GM19455 (cell line): ENCODE measurements at regions not wholly inside any gene's neighbourhood (a gene's known extent, or its start where the extent isn't known, plus 50 kb on each side); places are given as distances from the start of the nearest gene placed in this dataset.
A peak's percentile ranks its signal among the peaks of the same experiment; 100 is the strongest.
"Not testable (repeated sequence)": the region's sequence is repeated elsewhere in the genome, so short reads cannot be mapped to it uniquely, and the experiment has no call there.

Source experiments
- ATAC-seq: cut with Tn5 transposase; IDR thresholded peaks from one replicate; pipeline ENCODE4 v1.9.1; 2021; ENCODE audit not compliant: unreplicated experiment

DNA sequence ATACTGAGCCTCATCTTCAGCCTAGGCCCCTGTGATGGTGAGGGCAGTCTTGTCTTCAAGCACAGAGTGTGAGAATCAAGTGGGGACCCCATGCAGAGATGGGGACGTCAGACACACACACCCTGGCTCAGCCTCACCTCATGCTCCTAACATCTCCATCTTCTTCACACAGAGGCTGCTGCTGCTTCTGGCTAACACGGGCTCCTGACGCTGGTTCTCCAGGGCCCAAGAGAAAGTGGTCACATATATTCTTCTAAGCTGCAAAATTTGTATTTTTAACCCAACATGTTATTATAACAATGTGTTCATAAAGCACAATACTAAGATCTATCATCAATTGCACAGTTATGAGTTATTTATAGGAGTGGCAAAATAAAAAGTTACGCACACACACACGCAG lies 101.2 kb downstream of the VPREB1 start:
- no peak for ATAC-seq

DNA sequence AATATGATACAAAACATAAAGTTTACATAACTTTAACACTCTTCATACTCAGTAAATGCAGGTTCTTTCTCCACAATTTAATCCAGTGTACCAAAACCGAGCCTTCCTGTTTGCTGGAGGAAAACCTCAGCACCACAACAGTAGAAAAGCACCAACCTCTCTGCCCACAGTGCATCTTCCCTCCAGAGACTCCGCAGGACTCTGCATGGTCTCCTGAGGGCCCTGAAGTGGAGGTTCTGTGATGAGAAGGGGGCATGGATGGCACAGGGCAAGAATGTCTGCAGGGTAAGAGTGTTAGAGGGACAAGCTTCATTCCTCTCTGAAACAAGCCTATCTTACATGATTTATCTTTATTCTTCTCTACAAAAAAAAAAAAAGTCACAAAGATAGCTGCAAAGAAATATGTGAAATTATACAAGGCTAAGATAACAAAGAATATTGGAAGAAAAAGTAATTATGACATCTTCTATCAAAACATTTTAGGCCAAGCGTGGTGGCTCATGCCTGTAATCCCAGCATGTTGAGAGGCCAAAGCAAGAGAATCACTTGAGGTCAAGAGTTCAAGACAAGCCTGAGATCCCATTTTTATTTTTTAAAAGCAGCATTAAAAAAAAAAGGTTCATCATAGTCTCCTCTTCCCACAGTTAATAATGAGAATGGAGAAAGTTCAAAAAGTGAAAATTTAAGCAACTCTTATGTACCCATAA lies 102.0 kb downstream of the VPREB1 start:
- ATAC-seq: no peak

DNA sequence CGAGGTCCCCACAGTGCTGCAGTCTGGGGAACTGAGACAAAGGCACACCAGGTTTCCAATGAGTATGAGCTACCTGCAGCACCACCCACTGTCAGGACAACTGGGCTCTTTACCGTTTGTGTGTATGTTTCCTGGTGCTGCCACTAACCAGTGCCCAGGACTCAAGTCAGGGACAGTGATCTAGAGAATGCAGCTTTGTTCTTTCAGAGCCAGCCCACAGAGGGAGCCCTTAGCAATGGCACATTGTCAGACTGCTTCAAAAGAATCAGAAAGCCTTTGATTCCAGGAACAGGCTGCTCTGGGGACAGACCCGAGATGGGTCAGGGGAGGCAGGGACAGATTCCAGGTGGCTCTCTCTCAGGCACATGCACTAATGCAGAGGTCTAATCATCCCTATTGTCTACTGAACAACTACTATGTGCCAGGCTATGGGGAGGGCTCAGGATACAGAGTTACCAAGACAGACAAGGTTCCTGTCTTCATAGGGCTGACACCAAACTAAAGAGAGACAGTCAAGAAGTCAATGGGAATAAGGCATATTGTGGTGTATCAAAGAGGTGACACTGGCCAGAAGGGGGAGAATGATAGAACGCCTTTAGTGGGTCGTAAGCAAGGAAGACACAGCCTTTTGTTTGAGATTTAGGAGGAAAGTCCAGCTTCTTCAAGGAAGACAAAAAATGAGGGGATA lies 103.7 kb downstream of the VPREB1 start:
- no peak for ATAC-seq

DNA sequence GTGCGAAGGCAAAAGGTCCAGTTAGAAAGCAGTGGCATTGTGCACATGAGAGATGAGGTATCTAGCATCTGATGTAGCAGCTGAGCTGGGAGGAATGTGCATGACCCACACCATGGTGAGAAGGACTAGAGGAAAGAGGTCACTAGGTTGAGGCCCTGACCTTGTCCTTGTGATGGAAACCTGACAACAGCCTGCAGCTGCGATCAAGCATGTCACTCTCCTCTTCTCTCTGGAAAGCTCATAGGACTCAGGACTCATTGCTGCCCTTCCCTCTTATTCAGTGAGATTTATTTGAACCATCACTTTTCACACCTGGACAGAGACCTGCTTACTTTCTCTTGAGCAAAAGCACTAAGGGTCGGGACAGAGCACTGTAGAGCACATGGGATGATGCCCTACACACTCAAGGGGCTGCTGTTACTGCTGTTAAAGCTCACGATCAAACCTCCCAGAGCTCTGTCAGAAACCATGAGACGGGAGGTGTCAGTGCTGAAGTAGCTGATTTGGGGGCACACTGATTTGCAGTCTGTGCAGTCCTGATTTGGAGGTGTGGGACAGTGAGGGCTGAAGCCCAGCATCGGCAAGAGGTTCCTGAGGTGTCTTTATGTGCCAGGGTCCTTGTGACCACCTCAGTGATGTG lies 104.3 kb downstream of the VPREB1 start:
- ATAC-seq: no peak

DNA sequence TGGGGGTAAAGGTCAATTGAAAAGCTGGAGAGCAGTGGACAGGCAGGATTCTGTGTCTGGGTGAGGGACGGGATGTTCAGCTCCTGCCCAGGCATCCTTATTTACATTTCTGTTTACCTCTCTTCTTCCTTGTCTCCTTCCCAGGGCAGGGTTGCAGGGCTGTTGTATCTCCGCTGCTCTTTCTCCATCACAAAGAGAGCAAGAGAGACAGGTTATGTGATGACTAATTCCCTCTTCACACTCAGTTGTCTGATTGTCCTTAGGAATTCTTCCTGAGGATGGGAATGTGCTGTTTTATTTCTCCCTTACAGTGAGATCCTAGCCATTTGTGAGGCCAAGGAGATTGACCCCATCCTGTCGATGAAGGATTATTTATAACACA lies 104.9 kb downstream of the VPREB1 start:
- no peak for ATAC-seq

DNA sequence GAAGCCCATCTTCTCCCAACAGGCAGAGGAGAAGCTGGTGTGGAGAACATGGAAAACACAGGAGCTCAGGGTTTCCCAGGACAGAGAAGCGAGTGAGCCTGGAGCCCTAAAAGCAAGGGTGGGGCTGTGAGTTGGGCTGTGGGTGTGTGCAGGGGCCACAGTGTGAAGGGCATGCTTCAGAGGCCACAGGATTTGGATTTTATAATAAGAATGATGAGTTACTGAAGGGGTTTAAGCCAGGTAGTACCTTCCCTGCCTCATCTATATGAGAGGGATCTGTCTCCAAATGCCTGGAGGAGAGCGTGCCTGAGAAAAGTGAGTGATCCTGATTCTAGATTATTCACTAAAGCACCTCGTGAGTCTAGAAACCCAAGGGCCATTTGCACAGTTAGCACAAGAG lies 106.8 kb downstream of the VPREB1 start:
- no peak for ATAC-seq

DNA sequence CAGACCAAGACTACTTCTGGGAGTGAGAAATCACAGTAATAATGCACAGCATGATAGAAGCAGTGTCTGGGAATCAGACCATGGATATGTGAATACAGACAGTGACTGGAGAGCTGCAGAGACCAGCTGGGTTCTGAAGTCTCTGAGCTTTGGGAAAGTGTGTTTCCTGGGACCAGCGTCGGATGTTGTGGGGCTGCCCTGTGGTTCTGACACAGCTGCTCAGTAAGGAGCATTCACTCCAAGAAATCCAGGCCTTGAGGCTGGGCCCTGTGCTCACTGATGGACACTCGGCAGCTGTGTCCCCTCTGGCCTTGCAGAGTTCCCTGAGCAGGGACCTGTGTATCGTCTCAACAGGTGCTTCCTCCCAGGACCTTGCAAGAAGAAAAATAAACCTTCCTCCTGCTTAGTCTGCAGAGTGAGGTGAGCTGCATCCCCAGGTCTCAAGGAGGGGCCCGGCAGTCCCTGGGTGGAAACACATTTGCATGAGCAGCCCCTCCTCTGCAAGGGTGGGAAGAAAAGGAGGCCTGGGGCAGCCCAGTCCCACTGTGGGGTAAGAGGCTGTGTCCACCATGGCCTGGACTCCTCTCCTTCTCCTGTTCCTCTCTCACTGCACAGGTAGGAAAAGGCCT lies 107.9 kb downstream of the VPREB1 start:
- ATAC-seq: no peak

DNA sequence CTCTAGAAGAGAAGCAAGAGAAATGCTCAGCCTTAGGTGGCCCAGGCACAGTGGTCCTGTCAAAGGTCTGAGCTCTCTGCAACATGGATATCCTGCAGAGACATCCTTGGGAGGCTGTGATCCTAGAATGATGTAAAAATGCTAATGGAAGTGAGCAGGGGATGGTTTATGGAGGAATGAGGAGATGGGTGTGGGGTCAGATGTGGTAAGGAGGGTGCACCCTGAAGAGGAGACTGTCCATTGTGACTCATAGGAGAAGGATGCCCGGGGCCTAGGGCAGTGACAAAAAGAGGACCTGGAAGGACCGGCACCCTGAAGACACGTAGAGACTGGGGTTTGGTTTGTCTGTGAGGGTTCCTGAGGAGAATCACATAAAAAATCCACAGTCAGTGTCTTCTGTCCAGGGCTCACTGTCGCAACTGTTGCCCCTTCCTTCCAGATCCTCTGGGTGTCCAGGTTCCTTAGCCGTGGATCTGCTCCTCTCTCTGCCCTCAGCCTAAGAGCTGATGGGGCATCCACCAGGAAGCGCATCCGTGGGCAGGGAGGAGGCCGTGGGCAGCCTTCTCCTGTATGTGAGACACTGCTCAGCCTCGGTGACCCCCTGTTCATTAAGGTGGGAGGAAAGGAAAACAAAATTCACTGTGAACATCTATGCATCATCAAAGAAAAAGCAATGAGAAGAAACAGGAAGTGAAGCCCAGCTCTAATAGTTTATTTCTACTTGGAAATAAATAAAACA lies 110.7 kb downstream of the VPREB1 start:
- ATAC-seq: no peak

DNA sequence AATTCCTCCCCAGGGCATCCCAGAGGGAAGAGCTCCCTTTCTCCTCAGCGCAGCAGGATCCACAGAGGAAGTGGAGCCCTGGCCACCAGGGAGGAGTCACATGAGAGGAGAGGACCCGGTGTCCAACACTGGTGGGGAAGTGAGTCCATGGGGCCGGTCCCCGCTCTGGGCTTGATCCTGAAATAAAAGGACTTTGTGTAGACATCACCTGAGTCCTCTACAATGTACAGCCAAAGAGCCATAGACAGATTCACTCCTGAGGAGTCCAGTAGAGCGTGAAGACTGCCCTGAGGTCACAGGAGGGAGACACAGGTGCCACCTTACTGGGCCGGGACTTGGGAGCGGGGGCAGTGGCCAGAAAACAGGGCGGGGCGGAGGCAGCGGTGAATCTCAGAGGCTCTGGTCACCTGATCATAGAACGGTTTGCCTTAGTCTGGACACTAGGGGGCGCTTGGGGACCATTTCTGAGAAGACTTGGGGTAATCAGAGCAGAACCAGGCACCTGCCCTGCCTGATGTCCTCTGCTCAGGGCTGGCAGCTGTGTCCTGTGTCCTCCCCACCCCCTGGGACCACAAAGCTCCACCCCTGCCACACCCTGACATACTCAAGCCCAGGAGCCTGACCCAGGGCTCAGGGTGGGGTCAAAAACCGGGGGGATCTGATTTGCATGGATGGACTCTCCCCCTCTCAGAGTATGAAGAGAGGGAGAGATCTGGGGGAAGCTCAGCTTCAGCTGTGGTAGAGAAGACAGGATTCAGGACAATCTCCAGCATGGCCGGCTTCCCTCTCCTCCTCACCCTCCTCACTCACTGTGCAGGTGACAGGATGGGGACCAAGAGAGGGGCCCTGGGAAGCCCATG lies 112.7 kb downstream of the VPREB1 start:
- peak; percentile 80 for ATAC-seq

DNA sequence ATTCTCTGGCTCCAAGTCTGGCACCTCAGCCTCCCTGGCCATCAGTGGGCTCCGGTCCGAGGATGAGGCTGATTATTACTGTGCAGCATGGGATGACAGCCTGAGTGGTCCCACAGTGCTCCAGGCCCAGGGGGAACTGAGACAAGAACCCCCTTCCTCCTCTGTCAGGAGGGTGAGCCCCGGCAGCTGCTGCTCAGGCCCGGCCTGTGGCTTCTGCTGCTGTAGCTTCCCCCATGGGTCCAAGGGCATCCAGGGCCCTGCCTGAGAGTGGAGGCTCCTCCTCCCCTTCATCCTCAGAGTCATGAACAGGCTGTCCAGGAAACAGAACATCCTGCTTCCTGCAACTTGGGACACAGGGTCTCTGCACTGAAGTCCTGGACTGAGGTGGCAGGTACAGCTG lies 113.6 kb downstream of the VPREB1 start:
- no peak for ATAC-seq

DNA sequence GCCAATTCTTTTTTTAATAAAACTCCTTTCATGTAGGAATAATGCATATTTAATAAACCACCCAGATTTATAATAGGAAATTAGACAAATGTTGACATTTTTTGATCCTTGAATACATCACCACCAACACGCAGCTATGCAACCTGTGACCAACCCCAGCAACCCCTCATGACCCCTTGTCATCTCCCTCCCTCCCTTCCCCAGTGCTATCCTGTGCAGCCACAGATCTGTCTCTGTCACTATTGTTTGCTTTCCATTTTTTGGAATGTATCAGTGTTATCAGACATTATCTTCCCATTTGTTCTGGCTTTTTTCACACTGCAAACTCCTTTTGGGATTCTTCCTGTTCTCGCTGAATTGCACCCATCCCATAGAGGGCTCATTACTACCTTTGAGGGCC lies 114.1 kb downstream of the VPREB1 start:
- no peak for ATAC-seq

DNA sequence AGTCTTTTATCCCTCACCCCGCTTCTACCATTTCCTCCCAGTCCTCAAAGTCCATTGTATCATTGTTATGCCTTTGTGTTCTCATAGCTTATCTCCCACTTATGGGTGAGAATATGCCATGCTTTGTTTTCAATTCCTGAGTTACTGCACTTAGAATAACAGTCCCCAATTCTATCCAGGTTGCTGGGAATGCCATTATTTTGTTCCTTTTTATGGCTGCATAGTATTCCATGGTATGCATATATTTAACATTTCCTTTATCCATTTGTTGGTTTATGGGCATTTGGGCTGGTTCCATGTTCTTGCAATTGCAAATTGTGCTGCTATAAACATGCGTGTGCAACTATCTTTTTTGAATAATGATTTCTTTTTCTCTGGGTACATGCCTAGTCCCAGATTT lies 114.9 kb downstream of the VPREB1 start:
- ATAC-seq: no peak

DNA sequence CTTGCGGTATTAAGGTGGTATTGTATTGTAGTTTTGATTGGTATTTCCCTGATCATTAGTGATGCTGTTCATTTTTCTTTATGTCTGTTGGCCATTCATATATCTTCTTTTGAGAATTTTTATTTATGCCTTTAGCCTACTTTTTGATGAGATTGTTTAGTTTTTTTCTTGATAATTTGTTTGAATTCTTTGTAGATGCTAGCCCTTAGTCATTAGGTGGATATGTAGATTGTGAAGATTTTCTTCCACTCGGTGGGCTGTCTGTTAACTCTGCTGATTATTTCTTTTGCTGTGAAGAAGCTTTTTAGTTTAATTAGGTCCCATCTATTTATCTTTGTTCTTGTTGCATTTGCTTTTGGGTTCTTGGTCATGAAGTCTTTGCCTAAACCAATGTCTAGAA lies 115.4 kb downstream of the VPREB1 start:
- no peak for ATAC-seq

DNA sequence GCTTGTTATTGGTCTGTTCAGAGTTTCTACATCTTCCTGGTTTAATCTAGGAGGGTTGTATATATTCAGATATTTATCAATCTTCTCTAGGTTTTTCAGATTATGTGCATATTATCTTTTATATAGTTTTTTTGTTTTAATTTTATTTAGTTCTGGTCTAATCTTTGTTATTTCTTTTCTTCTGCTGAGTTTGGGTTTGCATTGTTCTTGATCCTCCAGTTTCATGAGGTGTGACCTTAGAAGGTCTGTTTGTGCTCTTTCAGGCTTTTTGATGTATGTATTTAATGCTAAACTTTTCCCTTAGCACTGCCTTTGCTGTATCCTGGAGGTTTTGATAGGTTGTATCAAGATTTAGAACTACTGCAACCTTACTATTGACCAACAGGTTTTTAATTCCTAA lies 117.7 kb downstream of the VPREB1 start:
- no peak for ATAC-seq

DNA sequence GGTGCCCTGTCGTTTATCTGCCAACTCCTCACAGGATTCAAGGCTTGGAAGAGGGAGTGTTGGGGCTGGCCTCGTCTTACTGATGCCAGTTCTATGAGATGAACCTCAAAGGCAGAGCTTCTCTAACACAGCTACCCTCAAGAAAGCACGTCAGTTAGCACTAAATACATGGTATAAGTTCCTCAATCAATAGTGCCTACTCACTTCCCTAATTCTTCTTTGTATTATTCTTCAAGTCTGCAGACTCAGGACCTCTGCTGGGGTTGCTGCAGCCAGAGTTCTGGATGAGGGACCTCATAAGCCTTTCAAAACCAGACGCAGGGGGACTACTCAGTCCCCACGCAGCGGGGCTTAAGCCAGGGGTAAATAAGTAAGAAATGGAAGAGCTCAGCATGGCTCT lies 118.3 kb downstream of the VPREB1 start:
- ATAC-seq: no peak

DNA sequence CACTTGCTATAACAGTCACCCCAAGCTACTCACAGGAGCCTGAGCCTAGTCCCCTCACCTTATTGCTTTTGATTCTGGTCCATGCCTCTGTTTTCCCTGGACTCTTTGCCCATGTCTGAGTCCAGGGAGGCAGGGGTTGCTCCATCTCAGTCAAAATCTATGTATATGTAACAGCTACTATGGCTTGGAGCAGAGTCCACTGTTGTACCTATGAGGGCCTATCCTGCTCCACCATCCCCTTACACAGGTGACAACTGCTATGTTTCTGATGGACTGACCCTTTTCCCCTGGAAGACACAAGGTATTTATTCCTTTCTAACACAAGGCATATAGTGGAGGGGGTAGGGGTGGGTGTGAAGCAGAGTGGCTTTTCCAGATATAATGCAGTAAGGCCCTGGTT lies 119.6 kb downstream of the VPREB1 start:
- ATAC-seq: no peak

DNA sequence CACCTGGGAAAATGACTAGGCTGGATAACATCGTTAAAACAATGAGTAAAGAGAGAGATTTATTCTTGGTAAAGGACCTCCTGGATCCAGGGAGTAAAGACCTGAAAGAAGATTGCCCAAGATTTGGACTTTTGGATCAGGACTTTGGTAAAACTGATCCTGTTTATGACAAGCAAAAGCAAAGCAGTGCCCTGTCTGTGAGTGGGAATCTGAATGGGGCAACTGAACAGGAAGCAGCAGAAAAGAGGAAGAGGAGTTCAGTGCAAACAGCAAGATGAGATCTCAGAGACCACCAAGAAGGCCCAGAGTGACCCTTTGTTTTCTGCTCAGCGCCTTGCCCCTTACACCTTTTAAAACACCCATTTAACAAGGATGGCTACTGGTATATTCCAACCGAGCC lies 122.0 kb downstream of the VPREB1 start:
- ATAC-seq: no peak

DNA sequence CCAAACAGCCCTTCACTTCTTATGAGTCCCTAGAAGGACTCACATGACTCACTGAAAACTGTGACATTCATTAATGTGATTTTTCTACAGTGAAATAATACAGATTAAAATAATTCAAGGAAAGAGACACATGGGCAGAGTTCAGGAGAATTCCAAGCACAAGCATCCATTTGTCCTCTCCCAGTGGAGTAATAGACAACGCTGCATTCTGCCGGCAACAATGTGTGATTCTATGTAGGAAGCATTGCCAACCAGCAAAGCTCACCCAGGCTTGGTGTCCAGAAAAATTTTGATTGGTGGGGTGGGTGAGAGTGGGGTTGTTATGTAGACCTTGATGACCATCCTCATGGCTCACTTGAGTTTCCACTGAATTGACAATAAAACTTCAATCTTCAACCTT lies 123.9 kb downstream of the VPREB1 start:
- ATAC-seq: no peak

DNA sequence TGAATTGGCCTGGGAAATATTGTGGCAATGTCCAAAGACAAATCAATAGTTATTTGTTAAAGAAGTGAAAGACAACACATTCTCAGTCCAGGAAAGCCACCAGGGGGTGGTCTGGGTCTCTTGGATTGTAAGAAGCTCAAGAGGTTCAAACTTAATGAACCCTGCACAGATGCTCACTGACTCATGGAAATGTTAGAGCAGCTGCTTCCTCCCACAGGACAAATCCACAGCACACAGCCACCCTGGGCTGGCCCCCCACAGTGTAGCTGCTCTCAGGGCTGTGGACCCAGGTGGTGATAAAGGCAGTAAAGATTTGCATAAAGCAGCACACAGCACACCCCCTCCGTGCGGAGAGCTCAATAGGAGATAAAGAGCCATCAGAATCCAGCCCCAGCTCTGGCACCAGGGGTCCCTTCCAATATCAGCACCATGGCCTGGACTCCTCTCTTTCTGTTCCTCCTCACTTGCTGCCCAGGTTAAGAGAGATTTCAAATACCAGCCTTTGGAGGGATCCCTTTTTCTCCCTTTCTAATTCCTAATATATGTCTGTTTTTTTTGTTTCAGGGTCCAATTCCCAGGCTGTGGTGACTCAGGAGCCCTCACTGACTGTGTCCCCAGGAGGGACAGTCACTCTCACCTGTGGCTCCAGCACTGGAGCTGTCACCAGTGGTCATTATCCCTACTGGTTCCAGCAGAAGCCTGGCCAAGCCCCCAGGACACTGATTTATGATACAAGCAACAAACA lies 124.8 kb downstream of the VPREB1 start:
- not testable (repeated sequence) for ATAC-seq

DNA sequence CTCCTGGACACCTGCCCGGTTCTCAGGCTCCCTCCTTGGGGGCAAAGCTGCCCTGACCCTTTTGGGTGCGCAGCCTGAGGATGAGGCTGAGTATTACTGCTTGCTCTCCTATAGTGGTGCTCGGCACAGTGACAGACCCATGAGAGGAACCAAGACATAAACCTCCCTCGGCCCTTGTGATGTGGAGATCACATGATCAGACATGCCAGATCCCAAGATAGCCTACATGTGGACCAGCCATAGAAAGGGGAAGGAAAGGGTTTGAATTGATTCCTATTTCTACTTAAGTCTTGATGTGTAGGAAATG lies 125.3 kb downstream of the VPREB1 start:
- no peak for ATAC-seq
